Epithelial cell of esophagus (primary cell): ENCODE measurements at regions not wholly inside any gene's neighbourhood (a gene's known extent, or its start where the extent isn't known, plus 50 kb on each side); places are given as distances from the start of the nearest gene placed in this dataset.

ENCODE experiments used
- DNase-seq: peaks from one replicate; pipeline ENCODE4 v3.0.0; 2010; ENCODE audit warnings: low read depth
- H3K4me3 ChIP-seq: 2 replicates; pipeline ENCODE4 v1.5.1; 2011; ENCODE audit warnings: mild to moderate bottlenecking, low read length, control low read depth
- CTCF ChIP-seq: IDR thresholded peaks from 2 replicates; pipeline ENCODE4 v1.5.1; 2011; ENCODE audit warnings: low read depth, mild to moderate bottlenecking, low read length, control low read depth, inconsistent platforms; ENCODE audit not compliant: insufficient read depth; ENCODE audit errors: missing control alignments

DNA sequence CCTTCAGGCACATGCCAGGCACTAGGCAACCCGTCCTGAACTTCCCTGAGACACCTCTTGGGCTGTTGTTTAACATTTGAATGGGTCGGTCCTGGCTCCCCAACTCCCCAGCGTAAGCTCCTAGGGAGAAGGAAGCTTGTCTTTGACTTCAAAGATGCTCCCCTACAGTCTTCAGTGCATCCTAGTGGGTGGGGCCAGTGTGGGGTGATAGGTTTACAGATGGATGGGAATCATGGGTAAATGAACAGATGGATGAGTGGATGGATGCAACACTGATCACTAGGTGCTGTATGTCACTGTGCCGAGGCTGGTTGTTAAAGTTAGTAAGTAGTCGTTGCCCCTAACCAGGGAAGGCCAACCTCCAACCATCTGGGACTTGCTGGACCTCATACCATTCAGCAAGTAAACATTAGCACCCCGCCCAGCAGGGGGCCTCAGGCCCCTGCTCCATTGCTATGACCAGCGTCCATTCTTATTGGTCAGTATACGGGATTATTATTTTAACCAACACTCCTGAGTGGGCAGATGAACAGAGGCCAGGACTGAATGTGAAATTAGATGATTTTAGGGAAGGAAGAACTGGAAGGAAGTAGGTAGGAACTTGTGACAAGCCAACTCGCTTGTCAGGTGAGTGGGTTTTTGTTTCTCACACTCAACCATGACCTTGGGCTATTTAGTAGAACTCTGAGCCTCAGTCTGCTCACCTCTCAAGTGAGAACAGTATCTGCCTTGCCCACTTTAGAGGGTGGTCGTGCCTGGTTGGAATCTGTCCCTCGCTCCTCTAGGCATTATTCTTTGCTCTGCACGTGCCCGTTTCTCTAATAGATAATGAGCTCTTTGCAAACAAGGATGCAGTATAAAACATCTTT, 82.9 kb upstream of the FOXP4 start:
- no peak overlapping the region for H3K4me3 ChIP-seq
- peak; percentile 44 for TF ChIP-seq CTCF
- DNase-seq: peak; percentile 53

- no peak for TF ChIP-seq CTCF
- no peak overlapping the region for H3K4me3 ChIP-seq
- DNase-seq: no peak
These were observed 82.2 kb upstream of the FOXP4 start for GRCh38 chr6:41464019-41464418.

DNA sequence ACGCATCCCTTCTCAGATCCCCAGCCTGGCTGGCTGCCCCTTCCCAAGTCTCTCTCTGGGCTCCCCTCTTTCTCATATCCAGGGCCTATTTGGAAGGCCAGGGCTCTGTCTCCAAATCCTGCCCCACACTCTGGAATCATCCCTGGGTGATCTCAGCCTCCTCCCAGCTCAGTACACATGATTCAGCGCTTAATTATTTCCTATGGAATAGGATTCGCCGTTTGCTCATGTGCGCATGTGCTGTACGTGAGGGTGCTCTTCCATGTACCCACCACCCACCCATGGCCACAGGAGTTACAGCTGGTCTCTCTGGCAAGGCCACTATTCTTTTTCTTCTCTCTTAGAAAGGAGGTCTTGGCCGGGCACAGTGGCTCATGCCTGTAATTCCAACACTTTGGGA, 81.7 kb upstream of the FOXP4 start:
- H3K4me3 ChIP-seq: no peak overlapping the region
- DNase-seq: peak; percentile 36
- no peak for TF ChIP-seq CTCF

DNA sequence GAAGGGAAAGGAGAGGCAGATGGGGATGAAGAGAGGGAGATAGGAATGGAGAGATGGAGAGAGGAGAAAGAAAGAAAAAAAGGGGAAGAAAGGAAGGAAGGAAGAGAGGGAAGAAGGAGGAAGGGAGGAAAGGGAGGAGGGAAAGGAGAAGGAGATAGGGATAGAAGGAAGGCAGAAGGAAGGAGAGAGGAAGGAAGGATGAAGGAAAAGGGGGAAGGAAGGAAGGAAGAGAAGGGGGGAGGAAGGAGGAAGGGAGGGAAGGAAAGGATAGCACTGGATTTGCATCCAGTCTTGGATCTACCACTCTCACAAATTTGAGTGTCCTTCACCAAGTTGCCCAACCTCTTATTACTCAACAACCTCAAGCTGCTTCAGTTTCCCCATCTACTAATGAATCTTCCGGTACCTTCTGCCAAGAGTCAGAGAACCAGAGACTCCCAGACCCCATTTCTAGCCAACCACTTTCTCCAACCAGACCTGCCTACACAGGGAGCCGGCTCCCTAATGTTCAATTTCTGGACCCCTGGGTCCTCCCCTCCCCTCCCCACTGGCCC, 79.7 kb upstream of the FOXP4 start:
- H3K4me3 ChIP-seq: no peak overlapping the region
- peak; percentile 35 for DNase-seq
- TF ChIP-seq CTCF: no peak

- no peak overlapping the region for H3K4me3 ChIP-seq
- DNase-seq: no peak
- TF ChIP-seq CTCF: no peak
These were observed 79.1 kb upstream of the FOXP4 start for GRCh38 chr6:41467061-41467460.

GRCh38 chr6:41467627-41468404, 78.4 kb upstream of the FOXP4 start:
- H3K4me3 ChIP-seq: no peak overlapping the region
- TF ChIP-seq CTCF: no peak
- no peak for DNase-seq
